CD4-positive, alpha-beta T cell (primary cell): ENCODE measurements at regions not wholly inside any gene's neighbourhood (a gene's known extent, or its start where the extent isn't known, plus 50 kb on each side); places are given as distances from the start of the nearest gene placed in this dataset.

ENCODE experiments used
- ATAC-seq: fragments of 200-7000 bp; cut with Tn5 transposase; one replicate; pipeline ENCODE4 v1.10.0; 2022; ENCODE audit warnings: mild to moderate bottlenecking; ENCODE audit not compliant: poor library complexity
- CTCF ChIA-PET: fragments of 350-600 bp; sonication (Branson Sonifier 250); formaldehyde crosslinking; loops from one replicate; lab custom pipeline; 2021; ENCODE audit warnings: antibody characterized with exemption, inconsistent platforms; lab: Charles Lee
- POLR2A ChIA-PET: fragments of 350-600 bp; sonication (Branson Sonifier 250); formaldehyde crosslinking; loops from one replicate; lab custom pipeline; 2021; ENCODE audit warnings: antibody characterized with exemption, inconsistent platforms; lab: Charles Lee
- DNase-seq, 14 experiments: peaks; one replicate each; pipeline ENCODE4 v3.0.0-alpha.2; 2013 to 2020; ENCODE audit warnings: mixed read lengths in 2 of 14
- H3K27ac ChIP-seq, 2 donors: one replicate each; pipeline versions ENCODE4 v1.5.1 to v1.7.0; 2013; ENCODE audit warnings: low read length in 2 of 2, low read depth in 1 of 2, mild to moderate bottlenecking in 1 of 2
- H3K27me3 ChIP-seq, 2 experiments: 1 replicate in 1 of 2; 2 replicates in 1 of 2; pipeline versions ENCODE4 v1.6.1 to v1.7.0; 2013; ENCODE audit warnings: low read length in 2 of 2, control low read depth in 1 of 2, mild to moderate bottlenecking in 1 of 2, moderate library complexity in 1 of 2; ENCODE audit not compliant: insufficient read depth in 2 of 2, control insufficient read depth in 1 of 2
- H3K36me3 ChIP-seq: one replicate; pipeline ENCODE4 v1.6.1; 2013; ENCODE audit warnings: low read length, control low read depth; ENCODE audit not compliant: insufficient read depth
- H3K4me1 ChIP-seq: one replicate; pipeline ENCODE4 v1.6.1; 2013; ENCODE audit warnings: low read length, control low read depth; ENCODE audit not compliant: insufficient read depth
- H3K4me3 ChIP-seq: one replicate; pipeline ENCODE4 v1.5.1; 2013; ENCODE audit warnings: mild to moderate bottlenecking, low read length, moderate library complexity
- H3K9me3 ChIP-seq, 2 experiments: 1 replicate in 1 of 2; 2 replicates in 1 of 2; pipeline versions ENCODE4 v1.6.1 to v1.7.0; 2013; ENCODE audit warnings: low read length in 2 of 2, mild to moderate bottlenecking in 2 of 2, control low read depth in 1 of 2, moderate library complexity in 1 of 2; ENCODE audit not compliant: control insufficient read depth in 1 of 2, insufficient read depth in 1 of 2
- H3K27ac Mint-ChIP-seq: one replicate; pipeline ENCODE4 v1.8.0; 2020; ENCODE audit warnings: mixed read lengths
- H3K27me3 Mint-ChIP-seq: one replicate; pipeline ENCODE4 v1.8.0; 2021; ENCODE audit warnings: mixed read lengths
- H3K36me3 Mint-ChIP-seq: one replicate; pipeline ENCODE4 v1.8.0; 2021; ENCODE audit warnings: low read depth, mixed read lengths
- H3K4me1 Mint-ChIP-seq: one replicate; pipeline ENCODE4 v1.8.0; 2021; ENCODE audit warnings: low read depth, mixed read lengths
- H3K4me3 Mint-ChIP-seq: one replicate; pipeline ENCODE4 v1.8.0; 2020; ENCODE audit warnings: mild to moderate bottlenecking, mixed read lengths
- H3K9me3 Mint-ChIP-seq: one replicate; pipeline ENCODE4 v1.8.0; 2020; ENCODE audit warnings: mixed read lengths
- CTCF ChIP-seq: fragments of 200-600 bp; IDR thresholded peaks from one replicate; pipeline ENCODE4 v1.8.0; 2022; ENCODE audit warnings: antibody characterized with exemption, mild to moderate bottlenecking
- intact Hi-C, 2 experiments: fragments of 100-400 bp; cut with DNase I in 1 of 2; cut with micrococcal nuclease in 1 of 2; formaldehyde crosslinking; loops; one replicate each; pipeline versions ENCODE4 v1.15.1 to v1.9.0; 2023 to 2025; cut with DNase I, micrococcal nuclease

GRCh38 chr13:105272660-105273631 lies 1262.5 kb downstream of the EFNB2 start:
- H3K4me3 Mint-ChIP-seq: no peak overlapping the region
- DNase-seq (peak in 2 of 14 experiments; percentile 9 to 12), ATAC-seq (no peak)
- Histone ChIP-seq H3K27ac (no peak overlapping the region), H3K36me3 (no peaks in the 10 kb centered on the region), H3K4me3 (no peak overlapping the region), H3K4me1 (no peaks in the 10 kb centered on the region), H3K27me3 (no peaks in the 10 kb centered on the region), H3K9me3 (peaks cover 0 to 6% of the 10 kb centered on the region in 2 experiments)
- peaks cover 5% of the 10 kb centered on the region for H3K4me1 Mint-ChIP-seq
- no peaks in the 10 kb centered on the region for H3K9me3 Mint-ChIP-seq
- peaks cover 5% of the 10 kb centered on the region for H3K27me3 Mint-ChIP-seq
- intact Hi-C loops: no loop called here
- no peaks in the 10 kb centered on the region for H3K36me3 Mint-ChIP-seq
- POLR2A ChIA-PET: no interaction called here
- TF ChIP-seq CTCF: no peak
- CTCF ChIA-PET: no interaction called here
- no peak overlapping the region for H3K27ac Mint-ChIP-seq

GRCh38 chr13:105266615-105267014 lies 1268.8 kb downstream of the EFNB2 start:
- ChIA-PET POLR2A (no interaction called here), CTCF (no interaction called here)
- Histone ChIP-seq H3K4me1 (no peaks in the 10 kb centered on the region), H3K27me3 (no peaks in the 10 kb centered on the region), H3K27ac (no peak overlapping the region), H3K36me3 (no peaks in the 10 kb centered on the region), H3K9me3 (no peaks in the 10 kb centered on the region), H3K4me3 (no peak overlapping the region)
- intact Hi-C loops: no loop called here
- no peak for TF ChIP-seq CTCF
- ATAC-seq (no peak), DNase-seq (no peak)
- Mint-ChIP-seq H3K4me1 (no peaks in the 10 kb centered on the region), H3K4me3 (no peak overlapping the region), H3K27me3 (no peaks in the 10 kb centered on the region), H3K36me3 (no peaks in the 10 kb centered on the region), H3K9me3 (no peaks in the 10 kb centered on the region), H3K27ac (no peak overlapping the region)

- no peaks in the 10 kb centered on the region for H3K9me3 ChIP-seq
- ATAC-seq: no peak
- POLR2A ChIA-PET: no interaction called here
- H3K27me3 ChIP-seq: no peaks in the 10 kb centered on the region
- CTCF ChIA-PET: no interaction called here
- H3K4me1 ChIP-seq: no peaks in the 10 kb centered on the region
- H3K4me1 Mint-ChIP-seq: no peaks in the 10 kb centered on the region
- intact Hi-C loops: no loop called here
- no peak overlapping the region for H3K4me3 ChIP-seq
- no peak overlapping the region for H3K4me3 Mint-ChIP-seq
- DNase-seq: no peak
- TF ChIP-seq CTCF: no peak
- no peak overlapping the region for H3K27ac Mint-ChIP-seq
- no peaks in the 10 kb centered on the region for H3K36me3 Mint-ChIP-seq
- no peaks in the 10 kb centered on the region for H3K9me3 Mint-ChIP-seq
- no peak overlapping the region for H3K27ac ChIP-seq
- H3K36me3 ChIP-seq: no peaks in the 10 kb centered on the region
- no peaks in the 10 kb centered on the region for H3K27me3 Mint-ChIP-seq
Observed at GRCh38 chr13:105262579-105262978, 1272.9 kb downstream of the EFNB2 start.
